GM19438 (cell line): ENCODE measurements at regions not wholly inside any gene's neighbourhood (a gene's known extent, or its start where the extent isn't known, plus 50 kb on each side); places are given as distances from the start of the nearest gene placed in this dataset.

ENCODE experiments used
- ATAC-seq: cut with Tn5 transposase; IDR thresholded peaks from one replicate; pipeline ENCODE4 v1.9.1; 2021; ENCODE audit warnings: low read depth; ENCODE audit not compliant: unreplicated experiment

GRCh38 chr7:21077602-21078001 lies 290.9 kb upstream of the SP8 start:
- no peak for ATAC-seq

- ATAC-seq: no peak
Measured at GRCh38 chr7:21084286-21084685, 297.6 kb upstream of the SP8 start.

GRCh38 chr7:21086688-21087087 lies 300.0 kb upstream of the SP8 start:
- ATAC-seq: no peak

GRCh38 chr7:21089653-21090052 lies 303.0 kb upstream of the SP8 start:
- no peak for ATAC-seq

- no peak for ATAC-seq
Measured at GRCh38 chr7:21092766-21093702, 306.3 kb upstream of the SP8 start.

GRCh38 chr7:21094589-21094988 lies 307.9 kb upstream of the SP8 start:
- no peak for ATAC-seq

GRCh38 chr7:21099432-21099831 lies 312.7 kb upstream of the SP8 start:
- no peak for ATAC-seq

GRCh38 chr7:21099955-21100354 lies 313.3 kb upstream of the SP8 start:
- no peak for ATAC-seq

GRCh38 chr7:21101541-21101940 lies 314.9 kb upstream of the SP8 start:
- no peak for ATAC-seq

- ATAC-seq: no peak
Measured at GRCh38 chr7:21103426-21104123, 316.9 kb upstream of the SP8 start.

GRCh38 chr7:21104124-21104500 lies 317.4 kb upstream of the SP8 start:
- no peak for ATAC-seq

- no peak for ATAC-seq
Measured at GRCh38 chr7:21106296-21106732, 319.6 kb upstream of the SP8 start.

GRCh38 chr7:21107101-21107500 lies 320.4 kb upstream of the SP8 start:
- ATAC-seq: no peak

- ATAC-seq: no peak
Measured at GRCh38 chr7:21108182-21108581, 319.7 kb upstream of the SP4 start.

- no peak for ATAC-seq
Measured at GRCh38 chr7:21113609-21114415, 314.1 kb upstream of the SP4 start.

GRCh38 chr7:21123586-21123985 lies 304.3 kb upstream of the SP4 start:
- no peak for ATAC-seq

- ATAC-seq: no peak
Measured at GRCh38 chr7:21125297-21125696, 302.6 kb upstream of the SP4 start.

- ATAC-seq: no peak
Measured at GRCh38 chr7:21128062-21128817, 299.6 kb upstream of the SP4 start.

- no peak for ATAC-seq
Measured at GRCh38 chr7:21131897-21132296, 296.0 kb upstream of the SP4 start.

GRCh38 chr7:21134631-21135030 lies 293.3 kb upstream of the SP4 start:
- ATAC-seq: no peak
